ENCODE measurements at regions not wholly inside any gene's neighbourhood (a gene's known extent, or its start where the extent isn't known, plus 50 kb on each side); places are given as distances from the start of the nearest gene placed in this dataset.

GRCh38 chr1:198860371-198860770 is 221.5 kb downstream of the PTPRC start:
- no peak for TF ChIP-seq POLR2AphosphoS5 (IDR thresholded peaks at IDR 0.05; ENCODE audit: low read depth, low read length)
- TF ChIP-seq POLR2A (IDR thresholded peaks at IDR 0.05; ENCODE audit: low read depth, low read length) = no peak
- no peak for TF ChIP-seq TAF1 (IDR thresholded peaks at IDR 0.05; ENCODE audit: low read depth, low read length)
- no peak for TF ChIP-seq SPI1 (IDR thresholded peaks at IDR 0.05; ENCODE audit: low read depth, low read length)
- no peak for TF ChIP-seq POU2F2 (IDR thresholded peaks at IDR 0.05; ENCODE audit: low read depth, low read length)
- TF ChIP-seq PAX5 (IDR thresholded peaks at IDR 0.05; ENCODE audit: insufficient read depth, low read length, severe bottlenecking) = no peak
